ENCODE measurements at regions not wholly inside any gene's neighbourhood (a gene's known extent, or its start where the extent isn't known, plus 50 kb on each side); places are given as distances from the start of the nearest gene placed in this dataset.

- intact Hi-C loops (cut with micrococcal nuclease), result no loop called here
- POLR2A ChIA-PET, result no interaction called here
Observed at GRCh38 chr1:193755441-193755840, 569.0 kb upstream of the B3GALT2 start.

More at GRCh38 chr1:193755441-193755840, 569.0 kb upstream of the B3GALT2 start:
- H4K20me1 ChIP-seq (replicated peaks; ENCODE audit: control insufficient read depth, extremely low read depth, insufficient read depth, low read length), result no peaks in the 10 kb centered on the region
- dilution Hi-C loops (cut with MboI; ENCODE audit: extremely low pct_ligation_motif_present, low sequenced_read_pairs), result no loop called here
- H3K27me3 ChIP-seq (ENCODE audit: control insufficient read depth in 2 of 2, insufficient read depth in 2 of 2, low read length in 2 of 2), result no peaks in the 10 kb centered on the region
- H3K9me3 ChIP-seq (replicated peaks; ENCODE audit: control insufficient read depth, insufficient read depth, low read length), result no peaks in the 10 kb centered on the region
- no peaks in the 10 kb centered on the region for H3K36me3 ChIP-seq (ENCODE audit: control insufficient read depth in 2 of 2, extremely low read depth in 1 of 2, insufficient read depth in 2 of 2, low read length in 2 of 2)
- H3K9ac ChIP-seq (replicated peaks; ENCODE audit: extremely low read depth, insufficient read depth, low read length), result no peak overlapping the region
- no peak overlapping the region for H3K27ac ChIP-seq (ENCODE audit: insufficient read depth, low read depth, low read length)
- no peak overlapping the region for H3K4me2 ChIP-seq (ENCODE audit: insufficient read depth, low read length)
- no peaks in the 10 kb centered on the region for H3K79me2 ChIP-seq (ENCODE audit: control insufficient read depth, insufficient read depth, low read length)
- H3K4me1 ChIP-seq (ENCODE audit: control insufficient read depth, extremely low read depth, insufficient read depth, low read length), result no peaks in the 10 kb centered on the region
- H3K9me1 ChIP-seq (replicated peaks; ENCODE audit: control insufficient read depth, extremely low read depth, insufficient read depth, low read length), result no peaks in the 10 kb centered on the region
- no peak for DNase-seq (ENCODE audit: low read depth, low spot score)
- no peak overlapping the region for H3K4me3 ChIP-seq (replicated peaks in 1 of 3; ENCODE audit: insufficient read depth in 1 of 3, low read depth in 1 of 3, low read length in 3 of 3)
- no peak overlapping the region for H2AFZ ChIP-seq (ENCODE audit: low read depth, low read length)
- TF ChIP-seq POLR2A (IDR thresholded peaks at IDR 0.05; ENCODE audit: low read depth, low read length) (no peak), EZH2 (IDR thresholded peaks at IDR 0.05; ENCODE audit: borderline replicate concordance, low read depth, low read length, severe bottlenecking) (no peak), MYC (IDR thresholded peaks at IDR 0.05; ENCODE audit: low read depth, low read length) (no peak), GATA2 (IDR thresholded peaks at IDR 0.05; ENCODE audit: insufficient read depth, insufficient read length, low read depth, low read length) (no peak), JUN (IDR thresholded peaks at IDR 0.05; ENCODE audit: borderline replicate concordance, insufficient read depth, insufficient read length, low read depth) (no peak), POLR2AphosphoS5 (IDR thresholded peaks at IDR 0.05; ENCODE audit: insufficient read depth, low read depth, low read length) (no peak), MAX (IDR thresholded peaks at IDR 0.05; ENCODE audit: insufficient read depth, insufficient read length) (no peak), FOS (IDR thresholded peaks at IDR 0.05; ENCODE audit: borderline replicate concordance, insufficient read depth, low read length) (no peak)
- TF ChIP-seq, protein P1, sequence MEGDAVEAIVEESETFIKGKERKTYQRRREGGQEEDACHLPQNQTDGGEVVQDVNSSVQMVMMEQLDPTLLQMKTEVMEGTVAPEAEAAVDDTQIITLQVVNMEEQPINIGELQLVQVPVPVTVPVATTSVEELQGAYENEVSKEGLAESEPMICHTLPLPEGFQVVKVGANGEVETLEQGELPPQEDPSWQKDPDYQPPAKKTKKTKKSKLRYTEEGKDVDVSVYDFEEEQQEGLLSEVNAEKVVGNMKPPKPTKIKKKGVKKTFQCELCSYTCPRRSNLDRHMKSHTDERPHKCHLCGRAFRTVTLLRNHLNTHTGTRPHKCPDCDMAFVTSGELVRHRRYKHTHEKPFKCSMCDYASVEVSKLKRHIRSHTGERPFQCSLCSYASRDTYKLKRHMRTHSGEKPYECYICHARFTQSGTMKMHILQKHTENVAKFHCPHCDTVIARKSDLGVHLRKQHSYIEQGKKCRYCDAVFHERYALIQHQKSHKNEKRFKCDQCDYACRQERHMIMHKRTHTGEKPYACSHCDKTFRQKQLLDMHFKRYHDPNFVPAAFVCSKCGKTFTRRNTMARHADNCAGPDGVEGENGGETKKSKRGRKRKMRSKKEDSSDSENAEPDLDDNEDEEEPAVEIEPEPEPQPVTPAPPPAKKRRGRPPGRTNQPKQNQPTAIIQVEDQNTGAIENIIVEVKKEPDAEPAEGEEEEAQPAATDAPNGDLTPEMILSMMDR (IDR thresholded peaks at IDR 0.05; ENCODE audit: extremely low read depth in 1 of 2, insufficient read depth in 1 of 2, low read depth in 1 of 2, low read length in 2 of 2), result no peak
- no peak for FAIRE-seq
- CTCF ChIA-PET, result interaction anchor here (0.8 to 2.3 kb wide), 4 partner anchors 10 to 612 kb away, joined by 3 to 8 read pairs (median 4); no protein-coding TSS in a partner anchor
- BruUV-seq (replicated peaks), result no TSS peak
